ENCODE measurements at regions not wholly inside any gene's neighbourhood (a gene's known extent, or its start where the extent isn't known, plus 50 kb on each side); places are given as distances from the start of the nearest gene placed in this dataset.

DNA sequence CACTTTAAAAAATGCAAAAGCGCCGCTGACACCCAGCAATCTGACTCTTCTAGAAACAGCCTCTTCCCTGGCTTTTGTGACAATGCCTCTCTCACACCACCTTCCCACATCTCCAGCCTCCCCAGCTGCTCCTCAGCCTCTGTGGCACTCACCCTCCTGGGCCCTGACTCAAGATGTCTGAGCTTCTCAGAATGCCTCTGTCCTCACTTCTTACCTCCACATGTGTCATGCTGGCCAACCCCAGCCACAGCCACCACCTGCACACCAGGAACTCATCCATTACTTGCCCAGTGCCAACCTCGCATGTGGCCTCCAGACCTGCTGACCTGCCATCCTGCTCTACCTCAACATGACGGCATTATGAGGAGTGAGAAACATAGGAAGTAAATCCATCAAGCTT, 249.8 kb upstream of the RAB6C start:
- in situ Hi-C loops (cut with HindIII; ENCODE audit: low pct_unique_long_range_greater_than_20kb, low sequenced_read_pairs), result no loop called here
- no peak for DNase-seq (ENCODE audit: low read depth)

GRCh38 chr2:129730979-129731378, 248.5 kb upstream of the RAB6C start:
- no peak for DNase-seq (ENCODE audit: low read depth)
- in situ Hi-C loops (cut with HindIII; ENCODE audit: low pct_unique_long_range_greater_than_20kb, low sequenced_read_pairs), result no loop called here

- no peak for DNase-seq (ENCODE audit: low read depth)
- in situ Hi-C loops (cut with HindIII; ENCODE audit: low pct_unique_long_range_greater_than_20kb, low sequenced_read_pairs), result no loop called here
Observed at GRCh38 chr2:129731907-129732629, 247.4 kb upstream of the RAB6C start.

- in situ Hi-C loops (cut with HindIII; ENCODE audit: low pct_unique_long_range_greater_than_20kb, low sequenced_read_pairs), result no loop called here
- DNase-seq (ENCODE audit: low read depth), result no peak
Observed at GRCh38 chr2:129732630-129733026, 246.8 kb upstream of the RAB6C start.

GRCh38 chr2:129733041-129733440, 246.4 kb upstream of the RAB6C start:
- no peak for DNase-seq (ENCODE audit: low read depth)
- in situ Hi-C loops (cut with HindIII; ENCODE audit: low pct_unique_long_range_greater_than_20kb, low sequenced_read_pairs), result no loop called here

GRCh38 chr2:129733579-129733978, 245.9 kb upstream of the RAB6C start:
- DNase-seq (ENCODE audit: low read depth), result no peak
- in situ Hi-C loops (cut with HindIII; ENCODE audit: low pct_unique_long_range_greater_than_20kb, low sequenced_read_pairs), result no loop called here

- in situ Hi-C loops (cut with HindIII; ENCODE audit: low pct_unique_long_range_greater_than_20kb, low sequenced_read_pairs), result no loop called here
- no peak for DNase-seq (ENCODE audit: low read depth)
Observed at GRCh38 chr2:129734343-129735034, 245.0 kb upstream of the RAB6C start.

GRCh38 chr2:129735576-129735975, 243.9 kb upstream of the RAB6C start:
- no peak for DNase-seq (ENCODE audit: low read depth)
- in situ Hi-C loops (cut with HindIII; ENCODE audit: low pct_unique_long_range_greater_than_20kb, low sequenced_read_pairs), result no loop called here

DNA sequence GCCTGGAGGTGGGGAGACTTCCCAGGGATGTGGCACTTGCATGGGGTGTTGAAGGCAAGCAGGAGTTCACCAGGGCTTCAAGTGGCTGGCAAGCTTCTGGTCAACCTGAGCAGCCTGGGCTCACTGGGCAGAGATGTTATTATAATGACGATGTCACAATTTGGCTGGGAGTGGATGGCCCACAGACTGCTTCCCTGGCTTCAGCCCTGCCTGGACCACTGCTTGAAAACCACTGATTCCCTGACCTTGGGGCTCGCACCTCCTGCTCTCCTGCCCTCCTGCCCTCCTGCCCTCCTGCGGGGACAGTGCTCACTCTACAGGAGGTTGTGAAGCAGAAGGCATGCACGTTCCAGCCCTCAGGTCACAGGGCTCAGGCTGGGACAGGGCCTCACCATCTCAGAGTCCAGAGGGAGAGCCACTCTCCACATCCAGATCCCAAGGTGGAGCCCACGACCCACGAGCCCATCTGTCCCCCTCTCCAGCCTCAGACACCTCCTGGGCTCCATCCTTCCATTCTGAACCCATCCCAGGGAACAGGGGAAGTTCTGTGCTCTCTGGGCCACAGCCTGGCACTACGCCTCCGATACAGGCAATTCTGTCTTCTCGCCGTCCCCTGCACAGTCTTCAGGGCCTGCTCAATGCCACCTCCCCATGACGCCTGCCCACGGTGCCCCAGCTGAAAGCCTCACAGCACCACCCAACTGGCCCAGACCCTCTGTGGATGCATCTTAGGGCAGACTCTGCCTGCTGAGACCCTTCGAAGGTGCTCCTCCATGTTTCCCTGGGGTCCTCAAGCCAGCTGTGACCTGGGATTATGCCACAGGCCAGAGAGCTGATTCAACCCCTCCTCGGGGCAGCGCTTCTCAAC, 241.6 kb upstream of the RAB6C start:
- in situ Hi-C loops (cut with HindIII; ENCODE audit: low pct_unique_long_range_greater_than_20kb, low sequenced_read_pairs), result no loop called here
- no peak for DNase-seq (ENCODE audit: low read depth)

DNA sequence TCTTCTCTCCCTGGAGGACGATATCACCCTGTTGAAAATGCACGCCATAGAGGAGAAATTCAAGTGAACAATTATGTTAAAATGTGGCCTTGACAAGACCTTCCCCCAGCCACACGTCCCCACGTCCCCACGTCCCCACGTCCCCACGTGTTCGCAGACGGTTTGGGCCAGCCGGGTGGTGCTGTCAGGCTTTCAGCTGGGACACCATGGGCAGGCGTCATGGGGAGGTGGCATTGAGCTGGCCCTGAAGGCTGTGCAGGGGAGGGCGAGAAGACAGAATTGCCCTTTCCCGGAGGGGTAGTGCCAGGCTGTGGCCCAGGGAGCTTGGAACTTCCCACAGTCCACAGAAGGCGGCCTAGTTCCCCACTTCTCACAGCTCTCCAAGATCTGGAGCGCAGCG, 240.7 kb upstream of the RAB6C start:
- in situ Hi-C loops (cut with HindIII; ENCODE audit: low pct_unique_long_range_greater_than_20kb, low sequenced_read_pairs), result no loop called here
- no peak for DNase-seq (ENCODE audit: low read depth)

DNA sequence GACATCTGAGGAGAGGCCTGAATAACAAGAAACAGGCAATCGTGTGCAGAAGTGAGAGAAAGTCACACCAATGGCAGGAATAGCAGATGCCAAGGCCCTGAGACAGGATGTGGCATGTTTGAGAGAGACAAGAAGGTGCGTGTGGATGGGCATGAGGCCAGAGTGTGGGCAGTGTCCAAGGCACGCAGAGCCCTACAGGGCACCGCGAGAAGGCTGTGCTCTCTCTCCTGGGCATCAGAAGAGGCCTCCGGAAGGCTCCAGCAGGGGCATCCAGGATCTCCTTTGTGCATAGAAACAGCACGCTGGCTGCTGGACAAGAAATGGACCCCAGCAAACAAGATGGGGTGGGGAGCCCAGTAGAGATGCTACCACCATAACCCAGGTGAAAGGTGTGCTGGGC, 239.0 kb upstream of the RAB6C start:
- in situ Hi-C loops (cut with HindIII; ENCODE audit: low pct_unique_long_range_greater_than_20kb, low sequenced_read_pairs), result no loop called here

GRCh38 chr2:129741165-129741564, 238.3 kb upstream of the RAB6C start:
- DNase-seq (ENCODE audit: low read depth), result no peak
- in situ Hi-C loops (cut with HindIII; ENCODE audit: low pct_unique_long_range_greater_than_20kb, low sequenced_read_pairs), result no loop called here

More for the DNA sequence above, 239.0 kb upstream of the RAB6C start:
- no peak for DNase-seq (ENCODE audit: low read depth)

GRCh38 chr2:129741623-129742022, 237.8 kb upstream of the RAB6C start:
- in situ Hi-C loops (cut with HindIII; ENCODE audit: low pct_unique_long_range_greater_than_20kb, low sequenced_read_pairs), result no loop called here

DNA sequence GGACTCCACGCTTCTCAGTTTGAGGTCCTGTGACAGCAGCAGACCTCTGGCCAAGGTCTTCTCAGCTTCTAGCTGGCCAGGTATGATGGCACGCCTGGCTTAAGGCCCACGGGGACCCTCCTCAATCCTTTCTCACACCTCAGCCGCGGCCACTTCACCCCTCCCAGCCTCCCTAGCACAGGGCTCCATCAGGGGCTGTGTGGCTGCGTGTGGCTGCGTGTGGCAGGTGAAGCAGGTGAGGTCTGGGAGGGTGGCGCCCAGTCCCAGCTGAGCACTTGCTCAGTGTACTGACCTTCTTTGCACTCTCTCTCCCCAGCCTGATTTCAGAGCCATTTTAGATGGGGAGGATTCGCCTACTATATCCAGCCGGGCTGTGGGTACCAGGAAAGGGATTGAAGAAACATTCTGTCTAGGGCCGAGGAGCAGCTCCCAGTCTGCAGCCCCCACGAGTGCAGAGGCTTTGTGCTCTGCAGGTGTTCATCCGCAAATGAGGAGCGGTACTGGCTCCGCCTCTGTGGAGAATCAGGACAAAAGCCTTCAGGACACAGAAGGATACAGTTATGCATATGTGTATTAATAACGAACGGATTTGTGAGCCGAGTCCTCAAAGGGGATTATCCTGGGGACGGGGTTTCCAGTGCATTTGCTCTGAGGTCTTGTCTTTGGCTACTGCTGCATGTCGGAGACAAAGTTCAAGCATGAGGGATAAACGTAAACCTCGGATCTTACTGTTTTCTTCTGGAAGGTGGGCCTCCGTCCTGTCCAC, 236.9 kb upstream of the RAB6C start:
- no peak for DNase-seq (ENCODE audit: low read depth)
- in situ Hi-C loops (cut with HindIII; ENCODE audit: low pct_unique_long_range_greater_than_20kb, low sequenced_read_pairs), result no loop called here

More at GRCh38 chr2:129741623-129742022, 237.8 kb upstream of the RAB6C start:
- no peak for DNase-seq (ENCODE audit: low read depth)

DNA sequence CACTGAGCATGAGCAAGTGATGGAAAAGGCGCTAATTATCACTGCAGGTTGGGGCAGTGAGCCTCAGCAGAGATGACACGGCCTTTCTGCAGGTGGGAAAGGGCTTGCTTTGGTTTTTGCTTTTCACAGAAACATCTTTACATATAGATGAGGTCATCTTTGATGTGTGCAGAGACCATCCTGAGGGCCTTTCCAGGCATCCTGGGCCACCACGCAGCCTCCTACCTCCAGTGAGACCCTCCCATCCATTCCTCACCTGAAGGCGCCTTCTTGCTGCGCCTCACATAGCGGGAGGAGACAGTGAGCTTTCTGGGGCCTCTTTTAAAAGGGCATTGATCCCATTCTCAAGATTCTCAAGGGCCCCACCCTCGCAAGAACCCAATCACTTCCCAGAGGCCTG, 235.3 kb upstream of the RAB6C start:
- in situ Hi-C loops (cut with HindIII; ENCODE audit: low pct_unique_long_range_greater_than_20kb, low sequenced_read_pairs), result no loop called here
- no peak for DNase-seq (ENCODE audit: low read depth)

GRCh38 chr2:129744649-129745048, 234.8 kb upstream of the RAB6C start:
- in situ Hi-C loops (cut with HindIII; ENCODE audit: low pct_unique_long_range_greater_than_20kb, low sequenced_read_pairs), result no loop called here
- no peak for DNase-seq (ENCODE audit: low read depth)

DNA sequence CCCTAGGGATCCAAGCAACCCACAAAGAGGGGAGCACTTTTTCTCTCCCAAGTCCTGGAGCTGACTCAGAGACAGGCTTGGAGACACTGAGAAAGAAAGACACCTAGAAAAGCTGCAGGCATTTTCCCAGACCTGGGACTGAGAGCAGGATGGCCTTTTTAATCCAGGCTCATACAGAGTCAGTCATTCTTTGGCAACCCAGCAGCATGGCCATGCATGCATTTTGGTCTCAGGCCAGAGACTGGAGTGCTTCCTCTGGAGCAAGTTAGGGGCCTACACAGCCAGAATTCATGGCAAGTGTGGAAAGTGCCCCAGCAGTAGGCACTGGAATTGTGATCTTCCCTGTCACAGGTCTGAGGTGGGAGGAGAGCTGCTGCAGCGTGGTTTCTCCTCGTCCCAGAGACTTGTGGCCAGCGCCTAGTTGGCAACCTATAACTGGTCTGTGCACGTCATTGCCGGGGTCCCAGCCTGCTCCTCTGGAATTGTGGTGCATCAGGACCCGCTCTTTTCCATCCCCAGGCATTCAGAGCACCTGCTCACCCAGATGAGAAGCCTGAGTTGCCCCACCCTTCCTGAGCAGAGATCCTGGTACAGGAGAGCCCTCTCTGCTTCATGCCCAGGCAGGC, 231.9 kb upstream of the RAB6C start:
- no peak for DNase-seq (ENCODE audit: low read depth)
- in situ Hi-C loops (cut with HindIII; ENCODE audit: low pct_unique_long_range_greater_than_20kb, low sequenced_read_pairs), result no loop called here

GRCh38 chr2:129748250-129748649, 231.2 kb upstream of the RAB6C start:
- in situ Hi-C loops (cut with HindIII; ENCODE audit: low pct_unique_long_range_greater_than_20kb, low sequenced_read_pairs), result no loop called here
- DNase-seq (ENCODE audit: low read depth), result no peak

Measured in Caki2 (cell line).